DOHH2 (cell line): ENCODE measurements at regions not wholly inside any gene's neighbourhood (a gene's known extent, or its start where the extent isn't known, plus 50 kb on each side); places are given as distances from the start of the nearest gene placed in this dataset.

Source experiments
- EZH2phosphoT487 ChIP-seq: fragments of 200-600 bp; sonication (generic); IDR thresholded peaks from 2 replicates; pipeline ENCODE4 v1.6.1; 2017; ENCODE audit warnings: borderline replicate concordance, mild to moderate bottlenecking, antibody characterized with exemption, low read length, moderate library complexity, mixed read lengths
- TF ChIP-seq, protein P1 (sequence below): fragments of 200-600 bp; sonication (generic); IDR thresholded peaks from one replicate; pipeline ENCODE4 v1.5.1; 2014; ENCODE audit warnings: antibody characterized with exemption, mild to moderate bottlenecking, low read depth, low read length; ENCODE audit not compliant: poor library complexity, severe bottlenecking

DNA sequence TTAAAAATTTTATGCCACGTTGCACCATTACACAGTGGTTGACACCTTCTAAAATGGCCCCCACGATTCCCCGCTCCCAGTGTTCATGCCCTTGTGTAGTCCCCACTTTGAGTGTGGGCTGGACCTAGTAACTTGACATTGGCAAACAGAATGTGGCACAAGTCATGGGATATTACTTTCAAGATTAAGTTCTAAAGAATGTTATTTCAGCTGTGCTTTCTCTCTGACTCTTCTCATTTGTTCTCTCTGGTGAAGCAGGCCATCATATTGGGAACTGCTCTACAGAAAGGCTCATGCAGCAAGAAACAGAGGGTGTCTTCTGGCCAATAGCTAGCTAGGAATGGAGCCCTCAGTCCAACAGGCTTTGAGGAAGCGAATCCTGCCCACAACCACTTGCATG lies 67.1 kb downstream of the ATXN3L start:
- TF ChIP-seq, protein P1, sequence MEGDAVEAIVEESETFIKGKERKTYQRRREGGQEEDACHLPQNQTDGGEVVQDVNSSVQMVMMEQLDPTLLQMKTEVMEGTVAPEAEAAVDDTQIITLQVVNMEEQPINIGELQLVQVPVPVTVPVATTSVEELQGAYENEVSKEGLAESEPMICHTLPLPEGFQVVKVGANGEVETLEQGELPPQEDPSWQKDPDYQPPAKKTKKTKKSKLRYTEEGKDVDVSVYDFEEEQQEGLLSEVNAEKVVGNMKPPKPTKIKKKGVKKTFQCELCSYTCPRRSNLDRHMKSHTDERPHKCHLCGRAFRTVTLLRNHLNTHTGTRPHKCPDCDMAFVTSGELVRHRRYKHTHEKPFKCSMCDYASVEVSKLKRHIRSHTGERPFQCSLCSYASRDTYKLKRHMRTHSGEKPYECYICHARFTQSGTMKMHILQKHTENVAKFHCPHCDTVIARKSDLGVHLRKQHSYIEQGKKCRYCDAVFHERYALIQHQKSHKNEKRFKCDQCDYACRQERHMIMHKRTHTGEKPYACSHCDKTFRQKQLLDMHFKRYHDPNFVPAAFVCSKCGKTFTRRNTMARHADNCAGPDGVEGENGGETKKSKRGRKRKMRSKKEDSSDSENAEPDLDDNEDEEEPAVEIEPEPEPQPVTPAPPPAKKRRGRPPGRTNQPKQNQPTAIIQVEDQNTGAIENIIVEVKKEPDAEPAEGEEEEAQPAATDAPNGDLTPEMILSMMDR = no peak
- TF ChIP-seq EZH2phosphoT487 = no peak
